GM12878 (cell line): ENCODE measurements at regions not wholly inside any gene's neighbourhood (a gene's known extent, or its start where the extent isn't known, plus 50 kb on each side); places are given as distances from the start of the nearest gene placed in this dataset.

Experiments
- NFXL1 ChIP-seq: fragments of 450-650 bp; IDR thresholded peaks from 2 replicates; pipeline ENCODE4 v1.6.1; 2017; ENCODE audit warnings: antibody characterized with exemption, mild to moderate bottlenecking, borderline replicate concordance
- POLR2A ChIP-seq: IDR thresholded peaks from 2 replicates; pipeline ENCODE4 v1.6.1; 2011; ENCODE audit warnings: low read depth, mild to moderate bottlenecking, low read length
- RCOR1 ChIP-seq: conservative IDR thresholded peaks from 2 replicates; pipeline ENCODE4 v1.6.1; 2012; ENCODE audit warnings: low read depth, low read length, improper control_type of control experiment
- TF ChIP-seq, protein P1 (sequence below), 3 experiments: IDR thresholded peaks in 2 of 3; conservative IDR thresholded peaks in 1 of 3; 2 replicates each; pipeline ENCODE4 v1.5.1; 2011; ENCODE audit warnings: low read depth in 3 of 3, low read length in 3 of 3, mild to moderate bottlenecking in 3 of 3, control low read depth in 2 of 3, moderate library complexity in 2 of 3, inconsistent platforms in 1 of 3, mixed read lengths in 1 of 3; ENCODE audit not compliant: control insufficient read depth in 2 of 3, insufficient read depth in 1 of 3; ENCODE audit errors: extremely low read depth in 1 of 3
- TF ChIP-seq, protein P2 (sequence below): IDR thresholded peaks from 2 replicates; pipeline ENCODE4 v1.6.1; 2012; ENCODE audit warnings: improper control_type of control experiment, low read depth, low read length; ENCODE audit not compliant: insufficient replicate concordance
- TF ChIP-seq, protein P3 (sequence below): IDR thresholded peaks from 2 replicates; pipeline ENCODE4 v1.6.1; 2012; ENCODE audit warnings: low read depth, low read length, improper control_type of control experiment

DNA sequence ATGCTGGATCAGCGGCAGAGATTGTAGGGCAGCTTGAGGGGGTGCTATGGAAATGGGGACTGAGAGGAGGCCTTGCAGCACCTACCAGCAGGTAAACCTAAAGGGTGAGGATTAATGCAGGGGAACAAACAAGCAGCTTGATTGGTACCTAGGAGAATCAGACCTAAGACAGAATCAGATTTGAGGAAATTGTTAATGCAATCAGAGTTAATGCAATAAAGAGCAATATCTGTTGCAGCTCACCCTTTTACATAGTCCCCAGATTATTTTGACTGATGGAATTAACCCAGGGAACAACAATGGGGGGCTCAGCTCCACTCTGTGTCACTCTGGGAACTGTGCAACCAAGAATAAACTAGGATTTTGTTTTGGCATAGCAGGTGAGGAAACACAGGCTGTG lies 64.5 kb downstream of the ZC3H11B start:
- no peak for TF ChIP-seq NFXL1
- TF ChIP-seq, protein P1, sequence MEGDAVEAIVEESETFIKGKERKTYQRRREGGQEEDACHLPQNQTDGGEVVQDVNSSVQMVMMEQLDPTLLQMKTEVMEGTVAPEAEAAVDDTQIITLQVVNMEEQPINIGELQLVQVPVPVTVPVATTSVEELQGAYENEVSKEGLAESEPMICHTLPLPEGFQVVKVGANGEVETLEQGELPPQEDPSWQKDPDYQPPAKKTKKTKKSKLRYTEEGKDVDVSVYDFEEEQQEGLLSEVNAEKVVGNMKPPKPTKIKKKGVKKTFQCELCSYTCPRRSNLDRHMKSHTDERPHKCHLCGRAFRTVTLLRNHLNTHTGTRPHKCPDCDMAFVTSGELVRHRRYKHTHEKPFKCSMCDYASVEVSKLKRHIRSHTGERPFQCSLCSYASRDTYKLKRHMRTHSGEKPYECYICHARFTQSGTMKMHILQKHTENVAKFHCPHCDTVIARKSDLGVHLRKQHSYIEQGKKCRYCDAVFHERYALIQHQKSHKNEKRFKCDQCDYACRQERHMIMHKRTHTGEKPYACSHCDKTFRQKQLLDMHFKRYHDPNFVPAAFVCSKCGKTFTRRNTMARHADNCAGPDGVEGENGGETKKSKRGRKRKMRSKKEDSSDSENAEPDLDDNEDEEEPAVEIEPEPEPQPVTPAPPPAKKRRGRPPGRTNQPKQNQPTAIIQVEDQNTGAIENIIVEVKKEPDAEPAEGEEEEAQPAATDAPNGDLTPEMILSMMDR (IDR thresholded peaks at IDR 0.05 in 2 of 3, conservative IDR thresholded peaks at IDR 0.05 in 1 of 3; ENCODE audit: control insufficient read depth in 2 of 3, extremely low read depth in 1 of 3, insufficient read depth in 1 of 3, low read depth in 3 of 3, low read length in 3 of 3): no peak
- TF ChIP-seq RCOR1: no peak
- TF ChIP-seq, protein P2, sequence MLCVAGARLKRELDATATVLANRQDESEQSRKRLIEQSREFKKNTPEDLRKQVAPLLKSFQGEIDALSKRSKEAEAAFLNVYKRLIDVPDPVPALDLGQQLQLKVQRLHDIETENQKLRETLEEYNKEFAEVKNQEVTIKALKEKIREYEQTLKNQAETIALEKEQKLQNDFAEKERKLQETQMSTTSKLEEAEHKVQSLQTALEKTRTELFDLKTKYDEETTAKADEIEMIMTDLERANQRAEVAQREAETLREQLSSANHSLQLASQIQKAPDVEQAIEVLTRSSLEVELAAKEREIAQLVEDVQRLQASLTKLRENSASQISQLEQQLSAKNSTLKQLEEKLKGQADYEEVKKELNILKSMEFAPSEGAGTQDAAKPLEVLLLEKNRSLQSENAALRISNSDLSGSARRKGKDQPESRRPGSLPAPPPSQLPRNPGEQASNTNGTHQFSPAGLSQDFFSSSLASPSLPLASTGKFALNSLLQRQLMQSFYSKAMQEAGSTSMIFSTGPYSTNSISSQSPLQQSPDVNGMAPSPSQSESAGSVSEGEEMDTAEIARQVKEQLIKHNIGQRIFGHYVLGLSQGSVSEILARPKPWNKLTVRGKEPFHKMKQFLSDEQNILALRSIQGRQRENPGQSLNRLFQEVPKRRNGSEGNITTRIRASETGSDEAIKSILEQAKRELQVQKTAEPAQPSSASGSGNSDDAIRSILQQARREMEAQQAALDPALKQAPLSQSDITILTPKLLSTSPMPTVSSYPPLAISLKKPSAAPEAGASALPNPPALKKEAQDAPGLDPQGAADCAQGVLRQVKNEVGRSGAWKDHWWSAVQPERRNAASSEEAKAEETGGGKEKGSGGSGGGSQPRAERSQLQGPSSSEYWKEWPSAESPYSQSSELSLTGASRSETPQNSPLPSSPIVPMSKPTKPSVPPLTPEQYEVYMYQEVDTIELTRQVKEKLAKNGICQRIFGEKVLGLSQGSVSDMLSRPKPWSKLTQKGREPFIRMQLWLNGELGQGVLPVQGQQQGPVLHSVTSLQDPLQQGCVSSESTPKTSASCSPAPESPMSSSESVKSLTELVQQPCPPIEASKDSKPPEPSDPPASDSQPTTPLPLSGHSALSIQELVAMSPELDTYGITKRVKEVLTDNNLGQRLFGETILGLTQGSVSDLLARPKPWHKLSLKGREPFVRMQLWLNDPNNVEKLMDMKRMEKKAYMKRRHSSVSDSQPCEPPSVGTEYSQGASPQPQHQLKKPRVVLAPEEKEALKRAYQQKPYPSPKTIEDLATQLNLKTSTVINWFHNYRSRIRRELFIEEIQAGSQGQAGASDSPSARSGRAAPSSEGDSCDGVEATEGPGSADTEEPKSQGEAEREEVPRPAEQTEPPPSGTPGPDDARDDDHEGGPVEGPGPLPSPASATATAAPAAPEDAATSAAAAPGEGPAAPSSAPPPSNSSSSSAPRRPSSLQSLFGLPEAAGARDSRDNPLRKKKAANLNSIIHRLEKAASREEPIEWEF: no peak
- TF ChIP-seq, protein P3, sequence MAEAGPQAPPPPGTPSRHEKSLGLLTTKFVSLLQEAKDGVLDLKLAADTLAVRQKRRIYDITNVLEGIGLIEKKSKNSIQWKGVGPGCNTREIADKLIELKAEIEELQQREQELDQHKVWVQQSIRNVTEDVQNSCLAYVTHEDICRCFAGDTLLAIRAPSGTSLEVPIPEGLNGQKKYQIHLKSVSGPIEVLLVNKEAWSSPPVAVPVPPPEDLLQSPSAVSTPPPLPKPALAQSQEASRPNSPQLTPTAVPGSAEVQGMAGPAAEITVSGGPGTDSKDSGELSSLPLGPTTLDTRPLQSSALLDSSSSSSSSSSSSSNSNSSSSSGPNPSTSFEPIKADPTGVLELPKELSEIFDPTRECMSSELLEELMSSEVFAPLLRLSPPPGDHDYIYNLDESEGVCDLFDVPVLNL: no peak
- no peak for TF ChIP-seq POLR2A
